ENCODE measurements at regions not wholly inside any gene's neighbourhood (a gene's known extent, or its start where the extent isn't known, plus 50 kb on each side); places are given as distances from the start of the nearest gene placed in this dataset.

DNA sequence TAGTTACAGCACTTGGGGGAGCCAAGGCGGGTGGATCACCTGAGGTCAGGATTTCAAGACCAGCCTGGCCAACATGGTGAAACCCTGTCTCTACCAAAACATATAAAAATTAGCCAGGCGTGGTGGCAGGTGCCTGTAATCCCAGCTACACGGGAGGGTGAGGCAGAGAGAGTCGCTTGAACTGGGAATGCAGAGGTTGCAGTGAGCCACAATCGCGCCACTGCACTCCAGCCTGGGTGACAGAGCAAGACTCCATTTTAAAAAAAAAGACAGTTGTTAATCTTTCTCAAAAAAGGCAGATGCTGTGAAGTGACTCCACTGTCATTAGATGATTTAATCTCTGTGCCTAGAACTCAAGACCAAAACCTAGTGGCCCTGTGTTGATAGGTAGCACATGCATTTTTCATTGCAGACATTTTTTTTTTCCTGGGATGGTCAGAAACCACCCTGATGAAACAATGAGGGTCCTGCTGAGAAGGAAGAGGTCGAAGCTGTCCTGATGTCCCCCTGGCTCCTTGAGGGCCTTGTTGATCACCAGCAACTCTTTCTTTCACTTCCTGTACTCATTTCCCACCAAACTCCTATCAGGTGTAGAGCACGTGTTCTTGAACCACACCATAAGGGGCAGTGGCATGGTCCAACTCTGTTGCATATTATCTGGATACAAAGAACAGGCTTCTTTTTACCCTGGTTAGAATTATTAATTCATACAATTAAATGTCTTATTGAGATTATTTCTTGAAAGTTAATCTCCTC is 382.2 kb downstream of the ICE1 start:
- Histone ChIP-seq H3K4me1 (ENCODE audit: insufficient read depth, low read length) (no peaks in the 10 kb centered on the region; the same call in 1 of the 2 replicates), H4K91ac (ENCODE audit: insufficient read length, low read depth, low read length) (no peak overlapping the region), H4K20me1 (ENCODE audit: control insufficient read depth, insufficient read depth, insufficient read length) (no peaks in the 10 kb centered on the region), H3K23me2 (ENCODE audit: insufficient read length, low read depth, low read length, poor library complexity, severe bottlenecking) (no peaks in the 10 kb centered on the region), H2BK15ac (ENCODE audit: low read depth, low read length) (no peak overlapping the region), H3K23ac (ENCODE audit: insufficient read length, low read depth, low read length) (no peak overlapping the region), H3K14ac (ENCODE audit: insufficient read depth, low read length) (no peak overlapping the region), H3K27ac (ENCODE audit: insufficient read length, low read depth, low read length) (no peak overlapping the region), H3K4me2 (ENCODE audit: insufficient read depth, insufficient read length, low read length) (no peak overlapping the region), H3K9ac (ENCODE audit: extremely low read depth, insufficient read length, low read length) (no peak overlapping the region), H3K56ac (ENCODE audit: insufficient read length, low read depth, low read length) (no peak overlapping the region), H3K79me2 (ENCODE audit: insufficient read depth, low read length) (no peaks in the 10 kb centered on the region), H4K5ac (ENCODE audit: insufficient read length, low read depth, low read length) (no peak overlapping the region), H2AFZ (ENCODE audit: low read length) (no peak overlapping the region), H3K79me1 (ENCODE audit: insufficient read depth, low read depth, low read length, poor library complexity, severe bottlenecking) (no peaks in the 10 kb centered on the region), H3K18ac (ENCODE audit: insufficient read length, low read depth, low read length) (no peak overlapping the region), H2AK5ac (ENCODE audit: insufficient read length, low read length) (no peak overlapping the region), H4K8ac (replicated peaks; ENCODE audit: insufficient read length, low read depth, low read length) (no peak overlapping the region), H3K27me3 (ENCODE audit: insufficient read depth, low read length) (no peaks in the 10 kb centered on the region), H2BK20ac (ENCODE audit: low read depth, low read length, poor library complexity, severe bottlenecking) (no peak overlapping the region), H3T11ph (ENCODE audit: low read length) (no peak overlapping the region), H2BK5ac (ENCODE audit: insufficient read length, low read length) (no peak overlapping the region), H3K9me3 (ENCODE audit: control insufficient read depth, low read depth, low read length) (no peaks in the 10 kb centered on the region), H2BK120ac (ENCODE audit: low read depth, low read length, poor library complexity, severe bottlenecking) (no peak overlapping the region), H3K4ac (ENCODE audit: low read depth, low read length) (no peak overlapping the region), H2BK12ac (ENCODE audit: insufficient read length, low read depth, low read length) (no peak overlapping the region)
- H3K4me1 Mint-ChIP-seq = peaks cover 6 to 7% of the 10 kb centered on the region in 2 experiments
- peaks cover 2% of the 10 kb centered on the region; the same call in 1 of the 2 replicates for H3K27me3 Mint-ChIP-seq (ENCODE audit: low read depth)
- no CpG with 5 or more reads among the region's 8 CpGs for WGBS (ENCODE audit: extremely low coverage, insufficient read length, low lambda C conversion rate)
- H3K9me3 Mint-ChIP-seq = peaks cover 0 to 4% of the 10 kb centered on the region in 2 experiments; a peak in 2 of 5 replicates
- peaks cover 0 to 2% (median 0%) of the 10 kb centered on the region in 3 experiments; a peak in 2 of 7 replicates for H3K36me3 Mint-ChIP-seq (ENCODE audit: insufficient read depth in 1 of 3, low read depth in 3 of 3)
- H3K27ac Mint-ChIP-seq = no peak overlapping the region
- no peak for DNase-seq
- TF ChIP-seq, protein P1, sequence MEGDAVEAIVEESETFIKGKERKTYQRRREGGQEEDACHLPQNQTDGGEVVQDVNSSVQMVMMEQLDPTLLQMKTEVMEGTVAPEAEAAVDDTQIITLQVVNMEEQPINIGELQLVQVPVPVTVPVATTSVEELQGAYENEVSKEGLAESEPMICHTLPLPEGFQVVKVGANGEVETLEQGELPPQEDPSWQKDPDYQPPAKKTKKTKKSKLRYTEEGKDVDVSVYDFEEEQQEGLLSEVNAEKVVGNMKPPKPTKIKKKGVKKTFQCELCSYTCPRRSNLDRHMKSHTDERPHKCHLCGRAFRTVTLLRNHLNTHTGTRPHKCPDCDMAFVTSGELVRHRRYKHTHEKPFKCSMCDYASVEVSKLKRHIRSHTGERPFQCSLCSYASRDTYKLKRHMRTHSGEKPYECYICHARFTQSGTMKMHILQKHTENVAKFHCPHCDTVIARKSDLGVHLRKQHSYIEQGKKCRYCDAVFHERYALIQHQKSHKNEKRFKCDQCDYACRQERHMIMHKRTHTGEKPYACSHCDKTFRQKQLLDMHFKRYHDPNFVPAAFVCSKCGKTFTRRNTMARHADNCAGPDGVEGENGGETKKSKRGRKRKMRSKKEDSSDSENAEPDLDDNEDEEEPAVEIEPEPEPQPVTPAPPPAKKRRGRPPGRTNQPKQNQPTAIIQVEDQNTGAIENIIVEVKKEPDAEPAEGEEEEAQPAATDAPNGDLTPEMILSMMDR (conservative IDR thresholded peaks at IDR 0.05) = no peak
- H3K4me3 Mint-ChIP-seq = no peak overlapping the region
